22Rv1 (cell line): ENCODE measurements at regions not wholly inside any gene's neighbourhood (a gene's known extent, or its start where the extent isn't known, plus 50 kb on each side); places are given as distances from the start of the nearest gene placed in this dataset.

ENCODE experiments used
- ZFX ChIP-seq: fragments of 450-650 bp; IDR thresholded peaks from 2 replicates; pipeline ENCODE4 v1.6.1; 2017; ENCODE audit warnings: antibody characterized with exemption, borderline replicate concordance
- TF ChIP-seq, protein P1 (sequence below): fragments of 450-650 bp; IDR thresholded peaks from 2 replicates; pipeline ENCODE4 v1.5.1; 2017; ENCODE audit warnings: mild to moderate bottlenecking

DNA sequence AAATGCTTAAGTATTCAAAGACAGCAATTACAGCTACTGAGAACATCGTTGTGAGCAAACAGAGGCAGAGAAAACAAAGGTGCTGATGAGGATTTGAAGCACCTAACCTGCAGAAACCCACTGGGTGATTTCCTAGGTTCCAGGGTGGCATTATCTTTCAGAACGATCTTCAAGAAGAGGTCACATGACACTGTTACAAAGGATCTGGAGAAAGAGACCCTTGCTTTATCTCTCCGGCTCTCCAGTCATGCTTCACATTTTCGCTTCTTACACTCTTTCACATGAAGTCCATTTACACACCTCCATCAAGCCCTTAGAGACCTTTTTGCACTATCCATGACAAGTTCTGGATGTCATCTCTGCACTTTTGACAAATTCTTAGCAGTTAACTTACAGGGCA lies 70.8 kb downstream of the GOLGA8B start:
- TF ChIP-seq, protein P1, sequence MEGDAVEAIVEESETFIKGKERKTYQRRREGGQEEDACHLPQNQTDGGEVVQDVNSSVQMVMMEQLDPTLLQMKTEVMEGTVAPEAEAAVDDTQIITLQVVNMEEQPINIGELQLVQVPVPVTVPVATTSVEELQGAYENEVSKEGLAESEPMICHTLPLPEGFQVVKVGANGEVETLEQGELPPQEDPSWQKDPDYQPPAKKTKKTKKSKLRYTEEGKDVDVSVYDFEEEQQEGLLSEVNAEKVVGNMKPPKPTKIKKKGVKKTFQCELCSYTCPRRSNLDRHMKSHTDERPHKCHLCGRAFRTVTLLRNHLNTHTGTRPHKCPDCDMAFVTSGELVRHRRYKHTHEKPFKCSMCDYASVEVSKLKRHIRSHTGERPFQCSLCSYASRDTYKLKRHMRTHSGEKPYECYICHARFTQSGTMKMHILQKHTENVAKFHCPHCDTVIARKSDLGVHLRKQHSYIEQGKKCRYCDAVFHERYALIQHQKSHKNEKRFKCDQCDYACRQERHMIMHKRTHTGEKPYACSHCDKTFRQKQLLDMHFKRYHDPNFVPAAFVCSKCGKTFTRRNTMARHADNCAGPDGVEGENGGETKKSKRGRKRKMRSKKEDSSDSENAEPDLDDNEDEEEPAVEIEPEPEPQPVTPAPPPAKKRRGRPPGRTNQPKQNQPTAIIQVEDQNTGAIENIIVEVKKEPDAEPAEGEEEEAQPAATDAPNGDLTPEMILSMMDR = no peak
- no peak for TF ChIP-seq ZFX
